DMS53 (cell line): ENCODE measurements at regions not wholly inside any gene's neighbourhood (a gene's known extent, or its start where the extent isn't known, plus 50 kb on each side); places are given as distances from the start of the nearest gene placed in this dataset.

Experiments used
- DNase-seq: peaks from one replicate; lab custom pipeline; 2025; lab: John Stamatoyannopoulos, UW

DNA sequence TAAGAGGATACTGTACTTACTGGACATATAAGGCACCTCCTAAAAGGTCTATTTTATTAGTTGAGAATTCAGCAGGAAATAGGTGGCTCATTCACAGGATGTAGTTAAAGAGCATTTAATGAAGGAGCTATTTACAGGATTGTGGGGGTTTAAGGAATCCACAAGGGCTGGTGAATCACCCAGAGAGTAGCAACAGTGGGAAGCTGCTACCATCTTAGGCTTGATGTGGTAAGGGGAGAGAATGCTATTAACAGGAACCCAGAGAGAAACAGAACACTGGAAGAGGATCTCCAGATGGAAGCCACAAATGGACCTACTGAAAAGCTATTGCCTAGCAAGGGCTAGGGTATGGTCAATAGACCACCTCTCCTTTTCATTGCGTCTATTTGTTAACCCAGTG, 52.0 kb upstream of the COL11A1 start:
- DNase-seq: no peak
